GM12878 (cell line): ENCODE measurements at regions not wholly inside any gene's neighbourhood (a gene's known extent, or its start where the extent isn't known, plus 50 kb on each side); places are given as distances from the start of the nearest gene placed in this dataset.

Experiments
- ATAC-seq: fragments of 200-7000 bp; cut with Tn5 transposase; 3 replicates; pipeline ENCODE4 v1.9.1; 2020; ENCODE audit warnings: mild to moderate bottlenecking, moderate library complexity
- BruUV-seq: library from RNA; stranded (reverse); fragments of 400-500 nt; replicated peaks from 2 replicates; lab custom pipeline; 2021; lab: Mats Ljungman, UMichigan
- CTCF ChIA-PET: fragments of 300-600 bp; sonication (Branson Sonifier 250); formaldehyde crosslinking; extraction: SDS; loops from one replicate; lab custom pipeline; 2021; ENCODE audit warnings: inconsistent platforms; lab: Yijun Ruan, JAX
- POLR2A ChIA-PET: fragments of 350-600 bp; formaldehyde crosslinking; extraction: SDS; loops from one replicate; lab custom pipeline; 2021; ENCODE audit warnings: inconsistent platforms; lab: Charles Lee
- RAD21 ChIA-PET: fragments of 300-600 bp; sonication (Branson Sonifier 250); formaldehyde crosslinking; loops from one replicate; lab custom pipeline; 2023; ENCODE audit warnings: antibody characterized with exemption; ENCODE audit not compliant: unreplicated experiment; lab: Charles Lee
- SMC1A ChIA-PET: fragments of 300-600 bp; sonication (Branson Sonifier 250); formaldehyde crosslinking; loops from one replicate; lab custom pipeline; 2023; ENCODE audit not compliant: unreplicated experiment, uncharacterized antibody; lab: Charles Lee
- DNase-seq: peaks from one replicate; pipeline ENCODE4 v3.0.0-alpha.2; 2011; ENCODE audit warnings: low read depth, low spot score
- FAIRE-seq: peaks from 3 replicates; lab custom pipeline; 2011; peaks lifted over from hg19 to GRCh38; lab: Jason Lieb, UNC
- H2AFZ ChIP-seq: 2 replicates; pipeline ENCODE4 v1.6.0; 2011; ENCODE audit warnings: low read depth, low read length, control low read depth; ENCODE audit not compliant: control insufficient read depth
- H3K27ac ChIP-seq: 2 replicates; pipeline ENCODE4 v1.5.1; 2011; ENCODE audit warnings: control low read depth; ENCODE audit not compliant: control insufficient read depth, insufficient read depth
- H3K27me3 ChIP-seq, 2 experiments: replicated peaks in 1 of 2; 2 replicates each; pipeline versions ENCODE4 v1.6.0 to v1.6.1; 2011; ENCODE audit warnings: low read length in 1 of 2; ENCODE audit not compliant: control insufficient read depth in 2 of 2, insufficient read depth in 2 of 2
- H3K36me3 ChIP-seq, 2 experiments: 2 replicates each; pipeline ENCODE4 v1.5.1; 2011; ENCODE audit warnings: low read length in 1 of 2; ENCODE audit not compliant: control insufficient read depth in 2 of 2, insufficient read depth in 2 of 2
- H3K4me1 ChIP-seq: 2 replicates; pipeline ENCODE4 v1.6.1; 2011; ENCODE audit warnings: mild to moderate bottlenecking, low read length, moderate library complexity, mixed read lengths; ENCODE audit not compliant: control insufficient read depth, insufficient read depth
- H3K4me2 ChIP-seq: 2 replicates; pipeline ENCODE4 v1.6.0; 2011; ENCODE audit warnings: control low read depth; ENCODE audit not compliant: control insufficient read depth, insufficient read depth
- H3K4me3 ChIP-seq: fragments of 200-600 bp; sonication (generic); 2 replicates; pipeline ENCODE4 v1.5.1; 2016
- H3K79me2 ChIP-seq: 2 replicates; pipeline ENCODE4 v1.6.0; 2011; ENCODE audit warnings: low read length; ENCODE audit not compliant: control insufficient read depth, insufficient read depth
- H3K9ac ChIP-seq: 2 replicates; pipeline ENCODE4 v1.8.0; 2011; ENCODE audit warnings: low read length, control low read depth, mixed read lengths; ENCODE audit not compliant: control insufficient read depth, insufficient read depth
- H3K9me3 ChIP-seq: replicated peaks from 3 replicates; pipeline ENCODE4 v1.5.1; 2011; ENCODE audit warnings: mild to moderate bottlenecking, low read length; ENCODE audit not compliant: control insufficient read depth, insufficient read depth
- H4K20me1 ChIP-seq: 2 replicates; pipeline ENCODE4 v1.6.0; 2011; ENCODE audit not compliant: control insufficient read depth, insufficient read depth
- BMI1 ChIP-seq: fragments of 450-650 bp; IDR thresholded peaks from 2 replicates; pipeline ENCODE4 v1.6.1; 2016; ENCODE audit warnings: mild to moderate bottlenecking, moderate library complexity, borderline replicate concordance
- CHD2 ChIP-seq: IDR thresholded peaks from 2 replicates; pipeline ENCODE4 v1.6.1; 2011; ENCODE audit warnings: low read depth, low read length, improper control_type of control experiment, borderline replicate concordance
- E2F4 ChIP-seq: IDR thresholded peaks from 2 replicates; pipeline ENCODE4 v1.6.1; 2012; ENCODE audit warnings: low read depth, low read length, improper control_type of control experiment
- FOXK2 ChIP-seq: fragments of 450-650 bp; IDR thresholded peaks from 2 replicates; pipeline ENCODE4 v1.6.1; 2017; ENCODE audit warnings: mild to moderate bottlenecking, moderate library complexity
- IKZF1 ChIP-seq: fragments of 450-650 bp; conservative IDR thresholded peaks from 2 replicates; pipeline ENCODE4 v1.6.1; 2017; ENCODE audit warnings: antibody characterized with exemption, mild to moderate bottlenecking
- KAT2A ChIP-seq: conservative IDR thresholded peaks from 2 replicates; pipeline ENCODE4 v1.6.1; 2011; ENCODE audit warnings: low read depth, low read length; ENCODE audit not compliant: control insufficient read depth
- RAD51 ChIP-seq: fragments of 450-650 bp; IDR thresholded peaks from 2 replicates; pipeline ENCODE4 v1.6.1; 2016; ENCODE audit warnings: moderate library complexity, mild to moderate bottlenecking, inconsistent platforms
- RUNX3 ChIP-seq: IDR thresholded peaks from 2 replicates; pipeline ENCODE4 v1.6.1; 2012; ENCODE audit warnings: low read length, inconsistent platforms
- SMC3 ChIP-seq: IDR thresholded peaks from 2 replicates; pipeline ENCODE4 v1.6.1; 2011; ENCODE audit warnings: low read length, improper control_type of control experiment, borderline replicate concordance
- WGBS: methylation state at CpG from one replicate; pipeline ENCODE4 v1.1.6; 2016; ENCODE audit warnings: low lambda C conversion rate; ENCODE audit not compliant: insufficient replicate concordance, insufficient coverage; ENCODE audit errors: missing lambda C conversion rate; 5-methylcytosine and 5-hydroxymethylcytosine counted together
- in situ Hi-C: fragments of 300-500 bp; cut with MboI; formaldehyde crosslinking; loops from 9 replicates; pipeline ENCODE4 v1.14.3; 2018; ENCODE audit warnings: mixed read lengths
- intact Hi-C: fragments of 100-400 bp; cut with micrococcal nuclease; formaldehyde crosslinking; loops from one replicate; pipeline ENCODE4 v1.14.2; 2022; ENCODE audit not compliant: unreplicated experiment

- CTCF ChIA-PET, result interaction anchor here (1.4 kb wide), 1 partner anchor 18 kb away, joined by 6 read pairs; no protein-coding TSS in a partner anchor
- FAIRE-seq (no peak), DNase-seq (no peak), ATAC-seq (no peak)
- Histone ChIP-seq H3K27ac (no peak overlapping the region), H3K27me3 (no peaks in the 10 kb centered on the region), H4K20me1 (no peaks in the 10 kb centered on the region), H2AFZ (no peak overlapping the region), H3K9ac (no peak overlapping the region), H3K4me1 (no peaks in the 10 kb centered on the region), H3K4me2 (no peak overlapping the region), H3K36me3 (no peaks in the 10 kb centered on the region), H3K4me3 (no peak overlapping the region), H3K79me2 (no peaks in the 10 kb centered on the region), H3K9me3 (no peaks in the 10 kb centered on the region)
- 0% methylated on average over 2 of the region's 2 CpGs for WGBS
- intact Hi-C loops (no loop called here), in situ Hi-C loops (no loop called here)
- TF ChIP-seq CHD2, result no peak
- TF ChIP-seq KAT2A, result no peak
- TF ChIP-seq FOXK2, result no peak
- no peak for TF ChIP-seq RAD51
- TF ChIP-seq BMI1, result no peak
- TF ChIP-seq SMC3, result no peak
- TF ChIP-seq E2F4, result no peak
- no peak for TF ChIP-seq IKZF1
- TF ChIP-seq RUNX3, result no peak
- RAD21 ChIA-PET, result no interaction called here
- SMC1A ChIA-PET, result interaction anchor here (1.9 kb wide), 1 partner anchor 18 kb away, joined by 7 read pairs; no protein-coding TSS in a partner anchor
- BruUV-seq, result no TSS peak
- POLR2A ChIA-PET, result no interaction called here
These were observed 966.7 kb upstream of the FBXO33 start for GRCh38 chr14:40398981-40399380.
